Gastroesophageal sphincter (tissue), 4 donors: ENCODE measurements at regions not wholly inside any gene's neighbourhood (a gene's known extent, or its start where the extent isn't known, plus 50 kb on each side); places are given as distances from the start of the nearest gene placed in this dataset.

ENCODE experiments used
- ATAC-seq: fragments of 150-250 bp; one replicate; pipeline ENCODE4 v1.9.1; 2016; ENCODE audit warnings: mild to moderate bottlenecking, moderate library complexity
- H3K27ac ChIP-seq, 4 donors: fragments of 200-600 bp; sonication (generic) in 3 of 4; 1 replicate in 3 of 4; 2 replicates in 1 of 4; pipeline ENCODE4 v1.5.1; 2016 to 2019
- H3K27me3 ChIP-seq: fragments of 200-600 bp; sonication (generic); one replicate; pipeline ENCODE4 v1.5.1; 2019
- H3K36me3 ChIP-seq, 2 donors: fragments of 200-600 bp; sonication (generic); one replicate each; pipeline ENCODE4 v1.5.1; 2019; ENCODE audit warnings: control low read depth in 1 of 2
- H3K4me1 ChIP-seq, 3 donors: fragments of 200-600 bp; sonication (generic); 1 replicate in 2 of 3; 2 replicates in 1 of 3; pipeline ENCODE4 v1.5.1; 2016 to 2019; ENCODE audit warnings: control low read depth in 2 of 3
- H3K4me3 ChIP-seq, 2 donors: fragments of 200-600 bp; sonication (generic); one replicate each; pipeline ENCODE4 v1.5.1; 2019; ENCODE audit warnings: mild to moderate bottlenecking in 1 of 2, moderate library complexity in 1 of 2
- H3K9me3 ChIP-seq, 3 donors: fragments of 200-600 bp; sonication (generic); one replicate each; pipeline ENCODE4 v1.5.1; 2017 to 2019; ENCODE audit warnings: control low read depth in 2 of 3
- EP300 ChIP-seq: sonication (generic); formaldehyde crosslinking; IDR thresholded peaks from one replicate; pipeline ENCODE4 v1.6.1; 2017; ENCODE audit warnings: antibody characterized with exemption, mild to moderate bottlenecking
- POLR2A ChIP-seq, 2 donors: fragments of 450-650 bp; IDR thresholded peaks; one replicate each; pipeline ENCODE4 v1.6.1; 2017; ENCODE audit warnings: antibody characterized with exemption in 2 of 2, mild to moderate bottlenecking in 2 of 2, moderate library complexity in 1 of 2
- POLR2AphosphoS5 ChIP-seq: sonication (generic); formaldehyde crosslinking; IDR thresholded peaks from one replicate; pipeline ENCODE4 v1.6.1; 2017; ENCODE audit warnings: antibody characterized with exemption
- WGBS, 2 donors: methylation state at CpG; one replicate each; pipeline ENCODE4 v1.1.5; 2018; ENCODE audit warnings: low coverage in 1 of 2; 5-methylcytosine and 5-hydroxymethylcytosine counted together
- TF ChIP-seq, protein P1 (sequence below), 4 experiments: fragments of 200-600 bp in 2 of 4; fragments of 450-650 bp in 2 of 4; sonication (generic) in 1 of 4; IDR thresholded peaks; one replicate each; pipeline ENCODE4 v1.5.1; 2017 to 2019; ENCODE audit warnings: antibody characterized with exemption in 4 of 4, mild to moderate bottlenecking in 2 of 4, moderate library complexity in 2 of 4

DNA sequence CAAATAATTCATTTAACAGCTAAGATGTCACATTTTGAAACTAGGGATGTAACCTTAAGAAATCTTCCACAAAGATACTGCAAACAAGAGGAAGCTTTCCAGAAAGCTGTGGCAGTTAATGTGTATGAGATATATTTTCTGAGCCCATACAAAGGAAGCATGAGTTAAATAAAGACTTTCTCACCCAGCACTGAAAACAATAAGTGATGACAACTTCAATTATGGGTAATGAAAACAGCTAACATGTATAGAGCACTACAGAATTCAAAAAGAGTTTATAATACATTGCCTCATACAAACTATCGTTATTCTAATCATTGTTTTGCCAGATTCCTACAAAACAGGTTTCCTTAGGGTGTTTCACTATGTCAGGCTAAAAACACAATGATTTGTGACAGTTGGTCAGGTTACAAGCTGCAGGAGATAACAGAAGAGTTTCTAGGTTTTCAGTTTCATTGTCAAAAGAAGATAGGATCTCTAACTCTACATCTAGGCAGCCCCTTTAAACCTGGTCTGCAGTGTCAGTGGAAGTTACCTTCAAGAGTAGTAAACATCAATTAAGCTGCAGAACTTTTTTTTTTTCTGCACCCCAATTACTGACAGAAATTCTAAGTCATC, 618.1 kb upstream of the ADGRL3 start:
- 53 to 73% methylated on average over 1 of the region's 1 CpG for WGBS, 2 donors

GRCh38 chr4:60588556-60588955, 611.6 kb upstream of the ADGRL3 start:
- TF ChIP-seq POLR2AphosphoS5 (no peak), EP300 (no peak), POLR2A (IDR thresholded peaks at IDR 0.05) (no peak)
- TF ChIP-seq, protein P1, sequence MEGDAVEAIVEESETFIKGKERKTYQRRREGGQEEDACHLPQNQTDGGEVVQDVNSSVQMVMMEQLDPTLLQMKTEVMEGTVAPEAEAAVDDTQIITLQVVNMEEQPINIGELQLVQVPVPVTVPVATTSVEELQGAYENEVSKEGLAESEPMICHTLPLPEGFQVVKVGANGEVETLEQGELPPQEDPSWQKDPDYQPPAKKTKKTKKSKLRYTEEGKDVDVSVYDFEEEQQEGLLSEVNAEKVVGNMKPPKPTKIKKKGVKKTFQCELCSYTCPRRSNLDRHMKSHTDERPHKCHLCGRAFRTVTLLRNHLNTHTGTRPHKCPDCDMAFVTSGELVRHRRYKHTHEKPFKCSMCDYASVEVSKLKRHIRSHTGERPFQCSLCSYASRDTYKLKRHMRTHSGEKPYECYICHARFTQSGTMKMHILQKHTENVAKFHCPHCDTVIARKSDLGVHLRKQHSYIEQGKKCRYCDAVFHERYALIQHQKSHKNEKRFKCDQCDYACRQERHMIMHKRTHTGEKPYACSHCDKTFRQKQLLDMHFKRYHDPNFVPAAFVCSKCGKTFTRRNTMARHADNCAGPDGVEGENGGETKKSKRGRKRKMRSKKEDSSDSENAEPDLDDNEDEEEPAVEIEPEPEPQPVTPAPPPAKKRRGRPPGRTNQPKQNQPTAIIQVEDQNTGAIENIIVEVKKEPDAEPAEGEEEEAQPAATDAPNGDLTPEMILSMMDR (IDR thresholded peaks at IDR 0.05) = no peak
- Histone ChIP-seq H3K9me3 (no peaks in the 10 kb centered on the region), H3K4me3 (no peak overlapping the region), H3K4me1 (no peaks in the 10 kb centered on the region), H3K36me3 (no peaks in the 10 kb centered on the region), H3K27ac (no peak overlapping the region), H3K27me3 (no peaks in the 10 kb centered on the region)
- WGBS, 2 donors = 63 to 90% methylated on average over 1 of the region's 1 CpG
- no peak for ATAC-seq

More for the DNA sequence above, 618.1 kb upstream of the ADGRL3 start:
- TF ChIP-seq EP300 (no peak), POLR2AphosphoS5 (no peak), POLR2A (IDR thresholded peaks at IDR 0.05) (no peak)
- TF ChIP-seq, protein P1 (IDR thresholded peaks at IDR 0.05) = no peak
- no peak for ATAC-seq
- Histone ChIP-seq H3K4me3 (no peak overlapping the region), H3K36me3 (no peaks in the 10 kb centered on the region), H3K27me3 (no peaks in the 10 kb centered on the region), H3K27ac (no peak overlapping the region), H3K9me3 (no peaks in the 10 kb centered on the region), H3K4me1 (no peaks in the 10 kb centered on the region)

GRCh38 chr4:60589425-60589824, 610.7 kb upstream of the ADGRL3 start:
- Histone ChIP-seq H3K36me3 (no peaks in the 10 kb centered on the region), H3K27ac (no peak overlapping the region), H3K9me3 (no peaks in the 10 kb centered on the region)

GRCh38 chr4:60590116-60590515, 610.0 kb upstream of the ADGRL3 start:
- no peaks in the 10 kb centered on the region for H3K4me1 ChIP-seq
- no peaks in the 10 kb centered on the region for H3K9me3 ChIP-seq
- TF ChIP-seq, protein P1 (IDR thresholded peaks at IDR 0.05) = no peak
- TF ChIP-seq POLR2AphosphoS5 = no peak
- no peak for TF ChIP-seq POLR2A (IDR thresholded peaks at IDR 0.05)
- no peak for TF ChIP-seq EP300
- no peaks in the 10 kb centered on the region for H3K27me3 ChIP-seq
- no peak for ATAC-seq
- no peak overlapping the region for H3K27ac ChIP-seq
- no peak overlapping the region for H3K4me3 ChIP-seq
- no peaks in the 10 kb centered on the region for H3K36me3 ChIP-seq

More at GRCh38 chr4:60589425-60589824, 610.7 kb upstream of the ADGRL3 start:
- no peaks in the 10 kb centered on the region for H3K27me3 ChIP-seq
- no peak overlapping the region for H3K4me3 ChIP-seq
- TF ChIP-seq EP300 (no peak), POLR2AphosphoS5 (no peak), POLR2A (IDR thresholded peaks at IDR 0.05) (no peak)
- TF ChIP-seq, protein P1 (IDR thresholded peaks at IDR 0.05) = no peak
- ATAC-seq = no peak
- H3K4me1 ChIP-seq = no peaks in the 10 kb centered on the region
- WGBS, 2 donors = 65 to 71% methylated on average over 5 of the region's 5 CpGs

DNA sequence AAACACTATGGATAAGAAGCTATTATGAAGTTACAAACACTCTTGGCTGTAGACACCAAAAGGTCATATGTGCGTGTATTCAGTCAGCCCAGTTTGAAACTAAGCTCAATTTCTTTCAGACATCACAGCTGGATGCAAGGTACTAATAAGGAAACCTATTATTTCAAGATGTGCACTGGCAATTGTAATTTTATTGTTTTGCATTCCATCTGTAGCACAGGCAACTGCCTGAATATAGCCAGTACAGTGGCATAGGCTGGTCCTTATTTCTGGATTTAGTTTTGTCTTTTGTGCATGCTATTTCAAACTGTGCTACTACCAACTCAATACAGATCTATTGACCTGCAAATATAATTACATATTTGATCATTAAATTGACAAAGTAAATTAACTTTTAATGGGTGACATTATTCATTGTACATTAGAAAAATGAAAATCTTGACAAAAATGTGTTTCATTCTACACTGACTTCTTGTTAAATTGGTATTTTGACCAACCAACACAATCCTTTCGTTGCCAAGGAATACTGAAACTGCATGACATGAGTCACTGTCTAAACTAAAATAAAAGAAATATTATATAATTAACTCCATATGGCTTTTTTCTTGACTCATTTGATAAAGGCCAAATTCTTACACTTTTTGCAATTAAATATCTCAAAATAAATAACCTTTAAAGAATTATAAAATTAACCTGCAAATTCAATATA, 594.3 kb upstream of the ADGRL3 start:
- Histone ChIP-seq H3K27me3 (no peaks in the 10 kb centered on the region), H3K4me3 (no peak overlapping the region), H3K9me3 (no peaks in the 10 kb centered on the region), H3K27ac (no peak overlapping the region), H3K4me1 (no peaks in the 10 kb centered on the region), H3K36me3 (no peaks in the 10 kb centered on the region)
- WGBS, 2 donors = 55 to 69% methylated on average over 2 of the region's 2 CpGs
- TF ChIP-seq POLR2A (IDR thresholded peaks at IDR 0.05) = no peak
- no peak for TF ChIP-seq EP300
- TF ChIP-seq, protein P1 (IDR thresholded peaks at IDR 0.05) = no peak
- no peak for TF ChIP-seq POLR2AphosphoS5
- ATAC-seq = no peak
